ENCODE measurements at regions not wholly inside any gene's neighbourhood (a gene's known extent, or its start where the extent isn't known, plus 50 kb on each side); places are given as distances from the start of the nearest gene placed in this dataset.

GRCh38 chr6:9717568-9717967 is 697.3 kb downstream of the TFAP2A start:
- TF ChIP-seq CTCF (IDR thresholded peaks at IDR 0.05) (no peak), SIN3A (IDR thresholded peaks at IDR 0.05; ENCODE audit: borderline replicate concordance, insufficient read depth, low read depth, low read length) (no peak)

All from Panc1 (cell line).